Fibroblast of skin of back (primary cell): ENCODE measurements at regions not wholly inside any gene's neighbourhood (a gene's known extent, or its start where the extent isn't known, plus 50 kb on each side); places are given as distances from the start of the nearest gene placed in this dataset.
"Not testable (repeated sequence)": the region's sequence is repeated elsewhere in the genome, so short reads cannot be mapped to it uniquely, and the experiment has no call there.

ENCODE experiments used
- DNase-seq: peaks from one replicate; pipeline ENCODE4 v3.0.0-alpha.2; 2013

DNA sequence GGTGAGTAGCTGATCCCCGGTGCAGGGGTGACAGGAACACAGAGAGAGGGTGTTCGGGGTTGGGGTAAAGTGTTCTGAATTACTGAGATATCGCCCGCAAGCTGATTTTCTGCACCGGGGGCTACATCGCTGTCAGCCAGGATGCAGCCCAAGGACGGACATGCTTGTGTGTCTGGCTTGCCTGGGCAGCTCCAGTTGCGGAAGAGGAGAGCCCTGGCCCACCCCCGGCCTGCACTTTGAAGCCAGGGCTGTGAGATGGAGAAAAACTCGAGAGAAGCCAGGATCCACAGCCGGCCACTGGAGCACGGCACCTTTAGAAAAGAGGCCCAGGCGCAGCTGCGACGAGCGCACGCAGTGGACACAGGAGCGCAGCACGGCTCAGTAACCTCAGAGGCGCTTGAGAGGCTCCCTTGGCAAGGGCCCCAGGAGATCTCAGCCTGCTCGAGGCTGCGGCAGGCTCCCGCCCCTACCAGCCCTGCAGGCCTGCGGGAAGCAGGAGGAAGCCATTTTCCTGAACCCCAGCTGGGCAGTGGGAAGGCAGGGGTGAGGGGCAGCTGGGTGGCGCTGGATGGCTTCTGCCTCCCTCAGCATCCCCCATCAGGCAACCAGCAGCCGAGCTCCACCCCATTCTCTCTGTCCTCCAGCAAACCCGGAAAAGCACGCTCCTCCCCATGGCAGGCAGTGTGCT is 59.2 kb downstream of the C9orf50 start:
- DNase-seq = no peak

DNA sequence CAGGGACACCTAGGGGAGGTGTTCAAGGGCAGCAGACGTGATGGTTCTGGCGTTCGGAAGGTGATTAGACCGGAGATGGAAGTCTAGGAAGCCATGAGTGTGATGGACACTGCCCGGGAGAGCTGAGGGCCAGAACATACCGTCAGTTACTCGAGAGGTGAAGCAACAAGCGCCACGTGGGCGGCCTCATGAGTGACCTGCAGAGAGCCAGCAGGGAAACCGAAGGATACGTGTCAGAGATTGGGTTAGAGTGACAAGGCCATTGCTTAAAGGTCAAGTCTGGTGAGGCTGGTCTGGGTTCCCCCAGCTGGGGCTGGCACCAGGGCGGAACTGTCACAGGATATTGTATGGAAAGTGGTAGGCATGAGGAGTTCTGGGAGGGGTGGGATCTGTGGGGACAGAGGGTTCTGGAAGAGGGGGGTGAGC is 60.0 kb downstream of the C9orf50 start:
- DNase-seq = no peak

DNA sequence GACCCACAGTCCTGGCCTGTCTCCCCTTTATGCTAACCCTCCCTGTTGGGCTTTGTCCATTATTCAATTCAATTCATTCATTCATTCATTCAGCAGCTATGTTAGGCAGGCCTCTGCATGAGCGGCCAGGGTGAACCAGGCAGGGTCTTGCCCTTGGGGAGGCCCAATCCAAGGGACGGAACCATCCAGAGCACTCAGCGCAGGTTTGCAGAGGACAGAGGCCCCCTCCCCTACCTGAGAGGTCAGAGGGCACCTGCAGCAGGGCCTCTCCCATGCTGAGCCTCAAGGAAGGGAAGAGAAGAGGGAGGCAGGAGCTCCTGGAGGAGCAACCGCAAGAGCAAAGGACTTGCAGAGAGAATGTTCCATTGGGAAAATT is 61.4 kb downstream of the C9orf50 start:
- DNase-seq = no peak

DNA sequence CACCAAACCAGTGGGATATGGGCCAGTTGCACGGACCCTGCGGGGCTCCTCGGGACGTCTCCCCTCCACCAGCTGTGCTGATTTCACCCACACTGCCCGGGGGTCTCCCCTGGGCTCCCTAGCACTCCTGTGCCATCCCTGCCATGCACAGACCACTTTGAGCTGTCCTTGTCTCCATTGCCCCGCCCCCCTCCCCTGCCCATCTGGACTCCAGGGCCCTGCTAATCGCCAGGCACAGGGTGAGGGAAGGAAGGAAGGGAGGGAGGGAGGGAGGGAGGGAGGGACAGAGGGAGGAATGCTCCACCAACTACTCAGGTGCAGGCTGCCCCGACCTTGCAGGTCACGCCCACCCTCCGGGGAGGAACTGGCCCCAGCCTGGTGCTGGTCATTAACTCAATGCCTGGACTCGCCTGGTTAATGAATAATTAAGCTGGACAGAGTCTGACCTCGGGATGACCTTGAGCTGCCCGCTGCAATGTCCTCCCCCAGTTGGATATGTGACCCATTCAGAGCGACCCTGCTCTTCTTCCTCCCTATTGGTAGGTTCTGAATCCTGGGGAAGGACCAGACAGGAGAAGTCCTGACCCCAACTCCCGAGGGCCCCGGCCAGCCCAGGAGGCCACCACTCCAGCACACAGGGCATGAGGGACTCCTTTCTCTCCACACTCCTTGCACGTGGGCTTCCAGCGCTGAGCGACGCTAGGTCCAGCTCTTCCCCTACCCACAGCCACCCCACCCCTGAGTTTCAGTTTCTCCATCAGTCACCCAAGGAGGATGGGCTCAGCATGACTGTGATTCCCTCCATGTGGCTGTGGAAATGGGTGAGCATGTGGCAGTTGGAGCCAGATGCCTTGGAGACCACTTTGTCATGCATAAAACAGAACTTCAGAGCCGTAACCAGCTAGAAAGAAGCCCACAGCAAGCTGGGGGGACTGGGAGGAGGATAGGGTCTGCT is 62.1 kb downstream of the C9orf50 start:
- DNase-seq = no peak

DNA sequence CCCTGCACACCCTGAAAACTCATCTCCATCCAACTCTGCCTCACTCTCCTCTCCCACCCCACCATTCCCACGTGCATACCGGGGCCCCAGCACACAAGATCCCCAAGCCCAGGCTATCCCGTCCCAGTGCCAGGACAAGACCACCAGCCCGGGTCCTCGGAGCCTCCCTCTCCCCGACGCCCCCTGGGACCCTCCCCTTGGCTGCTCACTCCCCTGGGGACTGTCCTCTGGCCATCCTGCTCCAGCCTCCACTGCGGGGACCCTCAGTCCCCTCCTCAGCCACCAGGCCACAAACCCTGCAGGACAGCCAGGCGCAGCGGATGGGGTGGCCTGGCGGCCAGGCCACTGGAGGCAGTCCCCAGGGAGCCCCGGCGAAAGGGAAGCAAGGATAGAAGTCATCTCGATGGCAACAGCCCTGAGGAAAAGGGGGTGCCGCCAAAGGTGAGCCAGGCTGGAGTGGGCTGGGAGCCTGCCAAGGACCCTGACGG is 62.8 kb downstream of the C9orf50 start:
- DNase-seq = no peak

DNA sequence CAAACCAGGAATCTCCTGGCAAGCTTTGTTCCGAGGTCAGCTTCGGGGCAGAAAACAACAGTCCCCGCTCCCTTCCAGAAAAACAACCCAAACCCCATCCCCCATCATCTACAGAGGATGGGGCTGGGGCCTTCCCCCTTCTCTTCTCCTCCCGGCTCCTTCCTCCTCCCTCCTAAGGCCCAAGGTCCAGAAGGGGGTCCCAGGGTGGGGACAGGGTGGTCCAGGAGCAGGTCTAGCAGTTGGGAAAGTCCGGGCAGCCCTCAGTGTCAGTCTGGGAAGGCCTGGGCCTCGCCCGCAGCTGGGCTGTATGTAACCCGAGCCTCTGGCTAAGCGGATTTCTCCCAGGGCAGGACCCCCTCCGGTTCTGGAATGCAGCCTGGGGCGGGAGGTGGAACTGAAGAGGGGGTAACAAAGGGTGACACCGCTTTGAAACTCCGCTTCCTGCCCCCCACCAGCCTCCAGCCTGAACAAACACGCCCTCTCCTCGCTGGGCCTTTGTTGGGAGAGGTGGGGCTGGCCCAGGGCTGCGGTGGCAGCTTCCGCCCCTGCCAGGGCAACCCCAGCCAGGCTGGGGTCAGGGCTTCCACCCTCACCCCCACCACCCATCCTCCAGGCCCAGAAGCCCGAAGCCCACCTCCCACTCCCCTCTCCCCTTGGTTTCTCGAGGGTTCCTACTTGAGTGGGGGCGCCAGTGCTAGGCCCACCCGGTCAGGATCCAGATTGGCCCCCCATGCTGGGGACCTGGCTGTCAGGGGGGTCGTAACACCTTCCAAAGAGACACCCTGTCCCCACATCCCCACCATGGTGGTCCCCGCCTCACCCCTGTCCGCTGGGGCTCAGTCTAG is 63.5 kb downstream of the C9orf50 start:
- DNase-seq = peak; percentile 96

DNA sequence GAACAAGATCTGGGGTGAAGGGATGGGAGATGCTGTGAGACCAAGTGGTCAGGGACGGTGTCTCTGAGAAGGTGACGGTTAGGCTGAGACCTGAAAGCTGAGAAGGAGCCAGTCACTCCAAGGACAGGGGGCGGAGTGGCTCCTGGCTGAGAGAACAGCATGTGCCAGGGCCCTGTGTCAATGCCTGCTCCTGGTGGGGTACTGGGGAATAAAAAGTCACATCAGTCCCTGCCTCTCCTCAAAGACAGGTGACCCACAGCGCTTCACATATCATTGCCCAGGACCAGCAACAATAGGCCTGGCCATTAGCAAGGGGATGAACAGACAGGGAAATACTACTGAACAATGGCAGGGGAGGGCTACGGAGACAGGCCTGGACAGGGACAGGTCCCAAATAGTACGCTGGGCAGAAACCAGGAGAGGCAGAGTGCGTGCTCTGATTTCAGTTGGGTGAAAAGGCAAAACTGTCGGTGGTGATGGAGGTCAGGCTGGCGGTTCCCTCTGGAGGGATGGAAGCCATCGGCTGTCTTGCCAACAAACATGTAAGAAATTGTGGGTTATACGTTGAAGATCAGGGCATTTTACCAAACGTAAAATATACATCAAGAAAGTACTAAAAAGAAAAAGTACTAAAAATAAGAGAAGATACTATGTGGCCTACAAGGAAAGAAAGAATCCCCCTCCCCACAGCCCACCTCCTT is 64.3 kb downstream of the C9orf50 start:
- no peak for DNase-seq

DNA sequence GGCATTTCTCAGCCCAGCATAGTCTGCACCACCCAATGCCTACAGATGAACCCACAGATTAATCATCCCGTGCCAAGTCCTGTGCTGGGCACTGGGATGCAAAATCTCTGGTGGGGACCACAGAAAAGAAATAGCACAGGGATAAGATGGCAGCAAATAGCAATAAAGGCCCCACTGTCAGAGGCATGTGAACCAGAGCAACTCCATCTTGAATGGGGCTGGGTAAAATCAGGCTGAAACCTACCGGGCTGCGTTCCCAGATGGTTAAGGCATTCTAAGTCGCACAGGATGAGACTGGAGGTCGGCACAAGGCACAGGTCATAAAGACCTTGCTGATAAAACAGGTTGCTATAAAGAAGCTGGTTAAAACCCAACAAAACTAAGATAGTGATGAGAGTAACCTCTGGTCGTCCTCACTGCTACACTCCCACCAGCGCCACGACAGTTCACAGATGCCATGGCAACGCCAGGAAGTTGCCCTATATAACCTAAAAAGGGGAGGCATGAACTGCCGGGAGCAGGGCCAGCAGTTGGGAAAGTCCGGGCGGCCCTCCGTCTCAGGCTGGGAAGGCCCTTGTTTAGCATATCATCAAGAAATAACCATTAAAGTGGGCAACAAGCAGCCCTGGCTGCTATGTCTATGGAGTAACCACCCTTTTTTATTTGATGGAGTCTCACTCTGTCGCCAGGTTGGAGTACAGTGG is 65.2 kb downstream of the C9orf50 start:
- DNase-seq = no peak

DNA sequence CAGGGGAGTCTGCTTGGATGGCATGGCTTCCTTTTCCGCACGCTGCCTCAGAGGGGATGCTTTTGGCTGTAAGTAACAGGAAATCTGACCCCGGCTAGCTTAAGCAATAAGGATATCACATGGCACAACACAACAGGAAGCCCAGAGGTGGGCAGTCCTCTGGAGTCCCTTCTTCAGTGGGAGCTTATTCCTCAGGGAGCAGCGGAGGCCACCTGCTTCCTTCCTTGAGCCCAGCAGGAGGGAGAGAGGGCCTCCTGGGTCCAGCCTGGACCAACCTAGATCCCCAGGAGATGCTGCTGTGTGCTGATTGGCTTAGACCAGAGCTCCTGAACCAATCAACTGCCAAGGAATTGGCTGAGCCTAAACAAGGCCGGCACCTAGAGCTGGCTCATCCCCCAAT is 66.3 kb downstream of the C9orf50 start:
- DNase-seq = no peak

DNA sequence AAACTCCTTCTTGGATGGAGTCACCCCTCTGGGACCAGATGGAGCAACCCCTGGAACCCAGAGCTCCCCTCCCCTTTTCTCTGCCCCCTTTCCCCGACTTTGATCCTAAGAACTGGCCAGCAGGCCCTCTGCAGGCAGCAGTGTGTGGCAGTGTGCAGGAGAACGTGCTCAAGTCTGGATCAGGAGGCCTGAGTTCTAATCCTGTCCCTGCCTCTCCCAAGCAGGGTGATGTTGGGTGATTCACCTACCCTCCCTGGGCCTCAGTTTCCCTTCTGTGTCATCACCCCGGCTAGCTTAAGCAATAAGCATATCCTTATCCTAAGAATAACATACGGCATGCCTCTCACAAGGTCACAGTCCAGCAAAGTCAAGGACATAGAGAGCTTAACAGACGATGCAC is 67.6 kb downstream of the C9orf50 start:
- DNase-seq = no peak

DNA sequence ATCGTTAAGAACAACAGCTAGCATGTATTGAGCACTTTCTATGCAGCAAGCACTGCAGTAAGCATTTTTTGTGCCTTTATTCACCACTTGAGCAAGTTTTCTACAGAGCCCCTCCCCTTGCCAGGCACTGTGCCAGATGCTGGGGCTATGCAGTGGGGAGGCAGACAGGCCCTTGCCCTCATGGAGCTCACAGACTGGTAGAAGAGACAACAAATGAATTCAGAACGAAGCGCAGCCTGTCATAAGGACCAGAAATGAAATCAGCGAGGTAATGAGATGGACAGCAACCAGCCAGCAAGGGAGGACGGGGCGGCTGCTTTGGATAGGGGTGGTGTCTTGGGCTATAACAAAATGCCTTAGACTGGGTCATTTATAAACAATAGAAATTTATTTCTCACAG is 68.8 kb downstream of the C9orf50 start:
- no peak for DNase-seq

DNA sequence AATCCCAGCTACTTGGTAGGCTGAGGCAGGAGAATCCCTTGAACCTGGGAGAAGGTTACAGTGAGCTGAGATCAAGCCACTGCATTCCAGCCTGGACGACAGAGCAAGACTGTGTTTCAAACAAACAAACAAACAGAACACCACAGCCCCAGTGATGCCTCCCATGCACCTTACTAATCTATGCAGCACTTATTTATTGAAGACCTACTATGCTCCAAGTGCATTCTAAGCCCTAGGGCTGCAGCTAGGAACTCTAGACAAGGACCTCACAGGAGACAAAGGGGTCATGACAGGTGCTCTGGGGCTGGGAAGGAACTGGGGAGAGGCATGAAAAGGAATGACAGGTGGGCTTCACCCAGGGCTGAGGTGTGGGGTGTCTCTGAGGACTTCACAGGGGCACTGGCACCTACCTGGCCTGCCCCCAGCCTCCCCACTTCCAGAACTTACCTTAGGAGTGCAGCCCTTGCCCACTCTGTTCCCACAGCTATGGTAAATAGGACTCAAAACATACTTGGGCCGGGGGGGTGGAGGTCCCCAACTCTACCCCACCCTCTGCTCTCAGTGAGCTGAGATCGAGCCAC is 69.4 kb downstream of the C9orf50 start:
- DNase-seq = no peak

DNA sequence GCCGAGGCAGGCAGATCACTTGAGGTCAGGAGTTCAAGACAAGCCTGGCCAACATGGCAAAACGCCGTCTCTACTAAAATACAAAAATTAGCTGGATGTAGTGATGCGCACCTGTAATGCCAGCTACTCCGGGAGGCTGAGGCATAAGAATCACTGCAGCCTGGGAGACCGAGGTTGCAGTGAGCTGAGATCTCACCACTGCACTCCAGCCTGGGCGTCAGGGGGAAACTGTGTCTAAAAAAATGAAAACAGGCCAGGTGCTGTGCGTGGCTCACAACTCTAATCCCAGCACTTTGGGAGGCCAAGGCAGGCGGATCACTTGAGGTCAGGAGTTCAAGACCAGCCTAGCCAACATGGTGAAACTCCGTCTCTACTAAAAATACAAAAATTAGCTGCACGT is 69.9 kb downstream of the C9orf50 start:
- DNase-seq = not testable (repeated sequence)

DNA sequence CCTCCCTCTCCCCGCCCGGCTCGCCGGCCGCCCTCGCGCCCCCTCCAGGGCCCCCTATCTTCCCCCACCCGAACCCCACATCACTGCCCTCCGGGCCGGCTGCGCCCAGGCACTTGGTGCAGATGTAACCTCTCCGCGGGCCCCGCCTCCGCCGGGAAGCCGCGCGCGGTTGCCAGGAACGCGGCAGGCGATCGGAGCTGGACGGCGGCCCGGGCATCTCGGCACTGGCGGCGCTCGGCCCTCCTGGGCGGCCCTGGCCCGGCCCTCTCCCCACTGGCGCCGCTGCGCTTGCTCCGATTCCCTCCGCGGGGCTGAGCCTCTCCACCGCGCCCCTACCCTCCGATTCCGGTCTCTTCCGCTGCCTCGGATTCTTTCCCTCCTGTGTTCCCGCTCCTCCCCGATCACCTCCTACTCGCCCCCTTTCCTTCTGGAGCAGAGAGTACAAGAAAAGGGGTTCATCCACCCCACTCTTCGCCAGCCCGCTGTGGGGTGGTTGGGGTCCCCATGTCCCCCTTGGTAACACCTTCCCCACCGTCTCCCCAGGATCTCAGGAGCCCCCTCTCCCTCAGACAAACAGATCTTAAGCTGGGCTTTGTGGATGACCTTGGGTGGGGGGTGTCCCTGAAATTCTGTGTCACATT is 70.6 kb downstream of the C9orf50 start:
- peak; percentile 83 for DNase-seq

DNA sequence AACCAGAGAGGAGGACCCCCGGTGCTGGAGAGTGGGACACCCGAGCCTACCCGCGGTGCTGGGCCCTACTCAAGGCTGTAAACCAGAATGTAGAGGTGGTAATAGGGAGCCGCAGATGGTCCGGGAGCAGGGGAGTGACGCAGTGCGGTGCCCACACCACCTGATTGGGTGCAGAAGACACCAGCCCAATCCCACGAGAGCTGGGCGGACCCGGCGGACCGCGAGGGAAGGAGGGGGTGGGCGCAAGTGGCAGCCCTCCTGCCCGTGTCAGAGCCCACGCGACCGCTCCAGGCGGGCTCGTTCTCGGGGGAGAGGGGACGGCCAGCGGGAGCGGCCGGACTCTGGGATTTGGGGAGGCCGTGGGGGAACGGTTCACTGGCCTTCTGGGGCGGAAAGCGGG is 71.2 kb downstream of the C9orf50 start:
- DNase-seq = peak; percentile 63

DNA sequence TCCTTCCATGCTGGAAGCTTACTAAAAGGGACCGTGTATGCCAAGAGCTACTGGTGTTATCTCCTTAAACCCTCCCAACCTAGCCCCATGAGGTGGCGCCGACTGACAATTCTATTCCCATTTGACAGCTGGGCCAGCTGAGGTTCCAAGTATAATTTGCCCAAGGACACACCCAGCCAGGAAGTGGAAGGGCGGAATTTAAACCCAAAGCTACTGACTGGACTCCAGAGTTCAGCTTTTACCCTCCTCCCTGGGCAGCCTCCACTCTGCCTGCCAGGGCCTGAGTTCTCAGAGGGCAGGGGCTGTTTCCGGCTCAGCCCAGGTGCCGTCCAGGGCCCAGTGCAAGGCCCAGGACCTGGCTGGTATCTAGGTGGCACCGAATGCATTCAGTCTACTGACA is 71.8 kb downstream of the C9orf50 start:
- DNase-seq = no peak

DNA sequence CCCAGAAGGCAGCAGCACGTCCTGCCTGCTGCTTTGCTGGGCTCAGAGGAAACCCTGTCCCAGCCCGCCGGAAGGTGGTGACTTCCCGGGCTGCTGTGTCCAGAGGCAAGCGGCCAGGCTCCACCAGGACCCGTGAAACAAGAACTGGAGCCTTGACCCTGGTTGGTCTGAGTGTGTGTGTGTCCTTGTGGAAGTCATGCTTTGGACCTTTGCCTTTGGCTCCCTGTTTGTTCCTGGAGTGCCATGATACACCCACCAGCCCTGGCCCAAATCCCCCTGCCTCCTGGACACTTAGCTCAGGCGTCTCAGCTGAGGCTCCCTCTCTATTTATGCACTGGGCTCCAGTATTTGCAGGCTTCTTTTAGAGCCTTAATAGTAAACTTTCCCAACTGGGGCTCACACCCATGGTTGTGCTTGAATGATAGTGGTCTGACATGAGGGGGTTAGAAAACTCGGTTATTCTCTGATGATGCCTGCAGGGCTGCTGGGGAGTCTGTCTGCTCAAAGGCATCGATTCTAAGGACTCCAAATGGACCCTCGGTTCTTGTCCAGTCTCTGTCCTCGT is 72.2 kb downstream of the C9orf50 start:
- DNase-seq = no peak

DNA sequence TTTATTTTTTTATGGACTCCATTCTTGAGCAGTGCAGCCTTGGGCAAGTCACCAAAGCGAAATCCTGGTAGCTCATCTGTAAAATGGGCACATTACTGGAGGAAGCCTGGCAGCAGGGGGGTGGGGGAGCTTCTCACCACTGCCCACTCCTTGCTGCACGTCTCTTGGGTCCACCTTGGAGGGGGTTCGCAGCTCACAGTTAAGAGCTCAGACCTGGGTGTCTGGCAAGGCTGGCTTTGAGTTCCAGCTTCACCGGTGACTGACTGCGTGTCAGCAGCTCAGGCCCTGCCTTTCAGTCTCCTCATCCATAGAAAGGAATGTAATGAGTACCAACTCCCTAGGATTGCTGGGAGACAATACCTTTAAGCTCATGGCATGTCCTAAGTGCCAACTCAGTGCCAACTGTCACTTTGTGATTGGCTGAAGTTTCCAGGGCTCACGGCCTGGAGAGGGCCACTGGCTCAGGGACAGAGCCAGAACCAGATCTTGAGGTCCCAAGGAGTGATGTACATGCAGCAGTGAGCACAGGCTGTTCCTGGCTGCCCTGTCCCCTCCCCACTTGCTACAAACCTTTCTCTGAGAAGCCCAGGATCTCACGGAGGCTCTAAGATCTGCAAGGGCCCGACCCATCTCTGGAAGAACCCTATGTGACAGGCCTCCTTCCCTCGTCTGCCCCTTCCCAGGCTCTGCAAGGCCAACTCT is 72.9 kb downstream of the C9orf50 start:
- DNase-seq = no peak

DNA sequence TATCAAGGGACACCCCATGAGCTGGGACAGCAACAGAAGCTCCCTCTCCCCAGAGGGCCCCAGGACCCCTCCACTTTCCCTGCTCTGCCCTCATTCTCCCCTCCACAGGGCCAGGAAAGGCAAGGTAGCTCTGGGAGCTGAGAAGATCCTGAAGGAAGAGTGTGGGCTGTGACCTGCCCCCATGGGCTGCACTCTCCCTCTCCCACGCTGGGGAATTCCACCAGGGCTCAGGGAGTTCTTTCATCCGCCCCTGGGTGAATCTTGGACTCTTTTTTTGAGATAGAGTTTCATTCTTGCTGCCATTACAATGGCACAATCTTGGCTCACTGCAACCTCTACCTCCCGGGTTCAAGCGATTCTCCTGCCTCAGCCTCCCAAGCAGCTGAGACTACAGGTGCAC is 73.8 kb downstream of the C9orf50 start:
- DNase-seq = no peak

DNA sequence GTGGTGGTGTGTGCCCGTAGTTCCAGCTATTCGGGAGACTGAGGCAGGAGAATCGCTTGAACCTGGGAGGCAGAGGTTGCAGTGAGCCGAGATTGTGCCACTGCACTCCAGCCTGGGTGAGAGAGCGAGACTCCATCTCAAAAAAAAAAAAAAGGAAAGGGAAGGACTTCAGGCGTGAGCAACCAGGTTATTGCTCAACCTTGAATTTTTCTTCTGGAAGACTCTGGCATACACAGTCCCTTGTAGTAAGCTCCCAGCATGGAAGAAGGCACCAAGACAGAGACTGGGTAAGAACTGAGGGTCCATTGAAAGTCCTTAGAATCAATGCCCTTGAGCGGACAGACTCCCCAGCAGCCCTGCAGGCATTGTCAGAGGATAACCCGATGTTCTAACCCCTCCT is 75.0 kb downstream of the C9orf50 start:
- not testable (repeated sequence) for DNase-seq
